Suprapubic skin (tissue), 4 donors: ENCODE measurements at regions not wholly inside any gene's neighbourhood (a gene's known extent, or its start where the extent isn't known, plus 50 kb on each side); places are given as distances from the start of the nearest gene placed in this dataset.
A peak's percentile ranks its signal among the peaks of the same experiment; 100 is the strongest.

Experiments
- DNase-seq, 2 donors: peaks; one replicate each; pipeline ENCODE4 v3.0.0-alpha.2; 2019; ENCODE audit warnings: low spot score in 2 of 2
- H3K27ac ChIP-seq: fragments of 200-600 bp; sonication (generic); one replicate; pipeline ENCODE4 v1.5.1; 2019
- H3K27me3 ChIP-seq: fragments of 200-600 bp; sonication (generic); one replicate; pipeline ENCODE4 v1.5.1; 2019
- H3K36me3 ChIP-seq: fragments of 200-600 bp; sonication (generic); one replicate; pipeline ENCODE4 v1.5.1; 2019
- H3K4me1 ChIP-seq: fragments of 200-600 bp; sonication (generic); one replicate; pipeline ENCODE4 v1.5.1; 2019
- H3K4me3 ChIP-seq: fragments of 200-600 bp; sonication (generic); one replicate; pipeline ENCODE4 v1.5.1; 2019; ENCODE audit warnings: mild to moderate bottlenecking
- H3K9me3 ChIP-seq: fragments of 200-600 bp; sonication (generic); one replicate; pipeline ENCODE4 v1.5.1; 2019
- CTCF ChIP-seq, 2 donors: fragments of 200-600 bp in 1 of 2; fragments of 450-650 bp in 1 of 2; sonication (generic) in 1 of 2; IDR thresholded peaks; one replicate each; pipeline ENCODE4 v1.5.1; 2016 to 2019; ENCODE audit warnings: antibody characterized with exemption in 2 of 2, mild to moderate bottlenecking in 1 of 2, moderate library complexity in 1 of 2
- EP300 ChIP-seq: sonication (generic); formaldehyde crosslinking; IDR thresholded peaks from one replicate; pipeline ENCODE4 v1.6.1; 2017; ENCODE audit warnings: antibody characterized with exemption
- POLR2A ChIP-seq, 2 donors: fragments of 450-650 bp; IDR thresholded peaks; one replicate each; pipeline ENCODE4 v1.6.1; 2017; ENCODE audit warnings: antibody characterized with exemption in 2 of 2, mild to moderate bottlenecking in 2 of 2, moderate library complexity in 2 of 2
- POLR2AphosphoS5 ChIP-seq, 3 donors: sonication (generic); formaldehyde crosslinking; IDR thresholded peaks; one replicate each; pipeline ENCODE4 v1.6.1; 2017; ENCODE audit warnings: antibody characterized with exemption in 3 of 3
- WGBS: methylation state at CpG from one replicate; pipeline ENCODE4 v1.1.5; 2018; 5-methylcytosine and 5-hydroxymethylcytosine counted together

- no peak for TF ChIP-seq EP300
- H3K27ac ChIP-seq, result peak overlapping the region; percentile 68
- no peaks in the 10 kb centered on the region for H3K27me3 ChIP-seq
- H3K4me1 ChIP-seq, result peaks cover 11% of the 10 kb centered on the region
- WGBS, result 34% methylated on average over 5 of the region's 5 CpGs
- no peaks in the 10 kb centered on the region for H3K36me3 ChIP-seq
- no peak overlapping the region for H3K4me3 ChIP-seq
- no peaks in the 10 kb centered on the region for H3K9me3 ChIP-seq
- DNase-seq, result no peak
These were observed 406.6 kb upstream of the TLE4 start for GRCh38 chr9:79165020-79165780.

- 14% methylated on average over 3 of the region's 3 CpGs for WGBS
- H3K27ac ChIP-seq, result no peak overlapping the region
- H3K27me3 ChIP-seq, result no peaks in the 10 kb centered on the region
- no peaks in the 10 kb centered on the region for H3K36me3 ChIP-seq
- no peak overlapping the region for H3K4me3 ChIP-seq
- H3K4me1 ChIP-seq, result peaks cover 11% of the 10 kb centered on the region
- TF ChIP-seq EP300 (no peak), POLR2A (IDR thresholded peaks at IDR 0.05) (no peak), CTCF (IDR thresholded peaks at IDR 0.05) (no peak), POLR2AphosphoS5 (IDR thresholded peaks at IDR 0.05) (no peak)
- H3K9me3 ChIP-seq, result no peaks in the 10 kb centered on the region
- no peak for DNase-seq
These were observed 405.8 kb upstream of the TLE4 start for GRCh38 chr9:79166005-79166404.

- no peak overlapping the region for H3K4me3 ChIP-seq
- TF ChIP-seq POLR2A (IDR thresholded peaks at IDR 0.05) (no peak), CTCF (IDR thresholded peaks at IDR 0.05) (no peak), POLR2AphosphoS5 (IDR thresholded peaks at IDR 0.05) (no peak), EP300 (no peak)
- no peaks in the 10 kb centered on the region for H3K36me3 ChIP-seq
- no peaks in the 10 kb centered on the region for H3K27me3 ChIP-seq
- H3K4me1 ChIP-seq, result peaks cover 6% of the 10 kb centered on the region
- no peak for DNase-seq
- H3K9me3 ChIP-seq, result no peaks in the 10 kb centered on the region
- H3K27ac ChIP-seq, result no peak overlapping the region
- 98% methylated on average over 1 of the region's 1 CpG for WGBS
These were observed 401.1 kb upstream of the TLE4 start for GRCh38 chr9:79170643-79171042.

- no peaks in the 10 kb centered on the region for H3K4me1 ChIP-seq
- DNase-seq, result no peak
- no peak for TF ChIP-seq POLR2AphosphoS5 (IDR thresholded peaks at IDR 0.05)
- no peak for TF ChIP-seq EP300
- no peak for TF ChIP-seq CTCF (IDR thresholded peaks at IDR 0.05)
- no peak for TF ChIP-seq POLR2A (IDR thresholded peaks at IDR 0.05)
- H3K9me3 ChIP-seq, result no peaks in the 10 kb centered on the region
- H3K27me3 ChIP-seq, result no peaks in the 10 kb centered on the region
- H3K4me3 ChIP-seq, result no peak overlapping the region
- H3K27ac ChIP-seq, result no peak overlapping the region
- no peaks in the 10 kb centered on the region for H3K36me3 ChIP-seq
- 95% methylated on average over 3 of the region's 3 CpGs for WGBS
These were observed 397.8 kb upstream of the TLE4 start for GRCh38 chr9:79173932-79174331.

- Histone ChIP-seq H3K4me1 (no peaks in the 10 kb centered on the region), H3K36me3 (no peaks in the 10 kb centered on the region), H3K27me3 (no peaks in the 10 kb centered on the region), H3K9me3 (no peaks in the 10 kb centered on the region), H3K27ac (no peak overlapping the region), H3K4me3 (no peak overlapping the region)
- no peak for DNase-seq
- TF ChIP-seq POLR2A (IDR thresholded peaks at IDR 0.05), result no peak
- TF ChIP-seq POLR2AphosphoS5 (IDR thresholded peaks at IDR 0.05), result no peak
- TF ChIP-seq CTCF (IDR thresholded peaks at IDR 0.05), result no peak
- no peak for TF ChIP-seq EP300
- 68% methylated on average over 4 of the region's 4 CpGs for WGBS
These were observed 395.6 kb upstream of the TLE4 start for GRCh38 chr9:79176014-79176697.
